CD4-positive, alpha-beta T cell (primary cell): ENCODE measurements at regions not wholly inside any gene's neighbourhood (a gene's known extent, or its start where the extent isn't known, plus 50 kb on each side); places are given as distances from the start of the nearest gene placed in this dataset.

Experiments
- ATAC-seq: fragments of 200-7000 bp; cut with Tn5 transposase; one replicate; pipeline ENCODE4 v1.10.0; 2022; ENCODE audit warnings: mild to moderate bottlenecking; ENCODE audit not compliant: poor library complexity
- CTCF ChIA-PET: fragments of 350-600 bp; sonication (Branson Sonifier 250); formaldehyde crosslinking; loops from one replicate; lab custom pipeline; 2021; ENCODE audit warnings: antibody characterized with exemption, inconsistent platforms; lab: Charles Lee
- POLR2A ChIA-PET: fragments of 350-600 bp; sonication (Branson Sonifier 250); formaldehyde crosslinking; loops from one replicate; lab custom pipeline; 2021; ENCODE audit warnings: antibody characterized with exemption, inconsistent platforms; lab: Charles Lee
- DNase-seq, 14 experiments: peaks; one replicate each; pipeline ENCODE4 v3.0.0-alpha.2; 2013 to 2020; ENCODE audit warnings: mixed read lengths in 2 of 14
- H3K27ac ChIP-seq, 2 donors: one replicate each; pipeline versions ENCODE4 v1.5.1 to v1.7.0; 2013; ENCODE audit warnings: low read length in 2 of 2, low read depth in 1 of 2, mild to moderate bottlenecking in 1 of 2
- H3K27me3 ChIP-seq, 2 experiments: 1 replicate in 1 of 2; 2 replicates in 1 of 2; pipeline versions ENCODE4 v1.6.1 to v1.7.0; 2013; ENCODE audit warnings: low read length in 2 of 2, control low read depth in 1 of 2, mild to moderate bottlenecking in 1 of 2, moderate library complexity in 1 of 2; ENCODE audit not compliant: insufficient read depth in 2 of 2, control insufficient read depth in 1 of 2
- H3K36me3 ChIP-seq: one replicate; pipeline ENCODE4 v1.6.1; 2013; ENCODE audit warnings: low read length, control low read depth; ENCODE audit not compliant: insufficient read depth
- H3K4me1 ChIP-seq: one replicate; pipeline ENCODE4 v1.6.1; 2013; ENCODE audit warnings: low read length, control low read depth; ENCODE audit not compliant: insufficient read depth
- H3K4me3 ChIP-seq: one replicate; pipeline ENCODE4 v1.5.1; 2013; ENCODE audit warnings: mild to moderate bottlenecking, low read length, moderate library complexity
- H3K9me3 ChIP-seq, 2 experiments: 1 replicate in 1 of 2; 2 replicates in 1 of 2; pipeline versions ENCODE4 v1.6.1 to v1.7.0; 2013; ENCODE audit warnings: low read length in 2 of 2, mild to moderate bottlenecking in 2 of 2, control low read depth in 1 of 2, moderate library complexity in 1 of 2; ENCODE audit not compliant: control insufficient read depth in 1 of 2, insufficient read depth in 1 of 2
- H3K27ac Mint-ChIP-seq: one replicate; pipeline ENCODE4 v1.8.0; 2020; ENCODE audit warnings: mixed read lengths
- H3K27me3 Mint-ChIP-seq: one replicate; pipeline ENCODE4 v1.8.0; 2021; ENCODE audit warnings: mixed read lengths
- H3K36me3 Mint-ChIP-seq: one replicate; pipeline ENCODE4 v1.8.0; 2021; ENCODE audit warnings: low read depth, mixed read lengths
- H3K4me1 Mint-ChIP-seq: one replicate; pipeline ENCODE4 v1.8.0; 2021; ENCODE audit warnings: low read depth, mixed read lengths
- H3K4me3 Mint-ChIP-seq: one replicate; pipeline ENCODE4 v1.8.0; 2020; ENCODE audit warnings: mild to moderate bottlenecking, mixed read lengths
- H3K9me3 Mint-ChIP-seq: one replicate; pipeline ENCODE4 v1.8.0; 2020; ENCODE audit warnings: mixed read lengths
- CTCF ChIP-seq: fragments of 200-600 bp; IDR thresholded peaks from one replicate; pipeline ENCODE4 v1.8.0; 2022; ENCODE audit warnings: antibody characterized with exemption, mild to moderate bottlenecking
- intact Hi-C, 2 experiments: fragments of 100-400 bp; cut with DNase I in 1 of 2; cut with micrococcal nuclease in 1 of 2; formaldehyde crosslinking; loops; one replicate each; pipeline versions ENCODE4 v1.15.1 to v1.9.0; 2023 to 2025; cut with DNase I, micrococcal nuclease

GRCh38 chr1:217135987-217136894 is 413.0 kb upstream of the ESRRG start:
- no peak for TF ChIP-seq CTCF
- ATAC-seq (no peak), DNase-seq (no peak)
- Mint-ChIP-seq H3K4me3 (no peak overlapping the region), H3K9me3 (no peaks in the 10 kb centered on the region), H3K4me1 (no peaks in the 10 kb centered on the region), H3K27me3 (peaks cover 86% of the 10 kb centered on the region), H3K36me3 (no peaks in the 10 kb centered on the region), H3K27ac (no peak overlapping the region)
- no peaks in the 10 kb centered on the region for H3K4me1 ChIP-seq
- no peaks in the 10 kb centered on the region for H3K36me3 ChIP-seq
- ChIA-PET CTCF (no interaction called here), POLR2A (no interaction called here)
- H3K27ac ChIP-seq: no peak overlapping the region
- no peak overlapping the region for H3K4me3 ChIP-seq
- intact Hi-C loops: no loop called here
- peaks cover 0 to 64% of the 10 kb centered on the region in 2 experiments for H3K9me3 ChIP-seq
- peaks cover 62 to 85% of the 10 kb centered on the region in 2 experiments for H3K27me3 ChIP-seq

GRCh38 chr1:217135569-217135915 is 412.3 kb upstream of the ESRRG start:
- H3K36me3 ChIP-seq: no peaks in the 10 kb centered on the region
- DNase-seq (no peak), ATAC-seq (no peak)
- ChIA-PET POLR2A (no interaction called here), CTCF (no interaction called here)
- Mint-ChIP-seq H3K4me1 (no peaks in the 10 kb centered on the region), H3K27me3 (peaks cover 82% of the 10 kb centered on the region), H3K4me3 (no peak overlapping the region), H3K9me3 (no peaks in the 10 kb centered on the region), H3K36me3 (no peaks in the 10 kb centered on the region), H3K27ac (no peak overlapping the region)
- intact Hi-C loops: no loop called here
- H3K27ac ChIP-seq: no peak overlapping the region
- H3K4me1 ChIP-seq: no peaks in the 10 kb centered on the region
- H3K27me3 ChIP-seq: peaks cover 58 to 78% of the 10 kb centered on the region in 2 experiments
- H3K9me3 ChIP-seq: peaks cover 0 to 63% of the 10 kb centered on the region in 2 experiments
- H3K4me3 ChIP-seq: no peak overlapping the region
- no peak for TF ChIP-seq CTCF

- ATAC-seq (no peak), DNase-seq (no peak)
- no peak overlapping the region for H3K27ac ChIP-seq
- intact Hi-C loops: no loop called here
- Mint-ChIP-seq H3K4me1 (no peaks in the 10 kb centered on the region), H3K27ac (no peak overlapping the region), H3K9me3 (no peaks in the 10 kb centered on the region), H3K36me3 (no peaks in the 10 kb centered on the region), H3K4me3 (no peak overlapping the region), H3K27me3 (peaks cover 76% of the 10 kb centered on the region)
- H3K36me3 ChIP-seq: no peaks in the 10 kb centered on the region
- no peak overlapping the region for H3K4me3 ChIP-seq
- no peak for TF ChIP-seq CTCF
- H3K4me1 ChIP-seq: no peaks in the 10 kb centered on the region
- peaks cover 0 to 58% of the 10 kb centered on the region in 2 experiments for H3K9me3 ChIP-seq
- peaks cover 52 to 73% of the 10 kb centered on the region in 2 experiments for H3K27me3 ChIP-seq
- CTCF ChIA-PET: no interaction called here
- POLR2A ChIA-PET: no interaction called here
These were observed 411.8 kb upstream of the ESRRG start for GRCh38 chr1:217134857-217135568.
